H9 (cell line): ENCODE measurements at regions not wholly inside any gene's neighbourhood (a gene's known extent, or its start where the extent isn't known, plus 50 kb on each side); places are given as distances from the start of the nearest gene placed in this dataset.

ENCODE experiments used
- DNase-seq: peaks from one replicate; pipeline ENCODE4 v3.0.0-alpha.2; 2017
- H2AFZ ChIP-seq: one replicate; pipeline ENCODE4 v1.6.1; 2013; ENCODE audit warnings: mild to moderate bottlenecking, low read length, control low read depth, moderate library complexity
- H2AK5ac ChIP-seq: 2 replicates; pipeline ENCODE4 v1.6.1; 2013; ENCODE audit warnings: low read length, control low read depth, mixed read lengths; ENCODE audit not compliant: insufficient read length
- H2BK120ac ChIP-seq: one replicate; pipeline ENCODE4 v1.6.1; 2013; ENCODE audit warnings: low read depth, mild to moderate bottlenecking, low read length, control low read depth, inconsistent platforms; ENCODE audit not compliant: poor library complexity, severe bottlenecking
- H2BK12ac ChIP-seq: 2 replicates; pipeline ENCODE4 v1.6.1; 2013; ENCODE audit warnings: low read length, control low read depth, mixed read lengths, low read depth; ENCODE audit not compliant: insufficient read length
- H2BK15ac ChIP-seq: 2 replicates; pipeline ENCODE4 v1.6.1; 2013; ENCODE audit warnings: low read depth, low read length, control low read depth
- H2BK20ac ChIP-seq: one replicate; pipeline ENCODE4 v1.6.1; 2013; ENCODE audit warnings: low read depth, mild to moderate bottlenecking, low read length, control low read depth, inconsistent platforms; ENCODE audit not compliant: poor library complexity, severe bottlenecking
- H2BK5ac ChIP-seq: 2 replicates; pipeline ENCODE4 v1.6.1; 2013; ENCODE audit warnings: low read length, control low read depth, mixed read lengths; ENCODE audit not compliant: insufficient read length
- H3K14ac ChIP-seq: 2 replicates; pipeline ENCODE4 v1.6.1; 2013; ENCODE audit warnings: low read length, control low read depth; ENCODE audit not compliant: insufficient read depth
- H3K18ac ChIP-seq: 2 replicates; pipeline ENCODE4 v1.6.1; 2013; ENCODE audit warnings: low read depth, mild to moderate bottlenecking, mixed read lengths, low read length, control low read depth; ENCODE audit not compliant: insufficient read length
- H3K23ac ChIP-seq: 2 replicates; pipeline ENCODE4 v1.6.1; 2013; ENCODE audit warnings: low read length, control low read depth, mixed read lengths, low read depth; ENCODE audit not compliant: insufficient read length
- H3K23me2 ChIP-seq: 2 replicates; pipeline ENCODE4 v1.6.1; 2013; ENCODE audit warnings: low read depth, mild to moderate bottlenecking, mixed read lengths, low read length, control low read depth; ENCODE audit not compliant: insufficient read length, poor library complexity, severe bottlenecking
- H3K27ac ChIP-seq: 2 replicates; pipeline ENCODE4 v1.5.1; 2013; ENCODE audit warnings: low read length, control low read depth, mixed read lengths, low read depth; ENCODE audit not compliant: insufficient read length
- H3K27me3 ChIP-seq: 2 replicates; pipeline ENCODE4 v1.6.1; 2013; ENCODE audit warnings: low read length, control low read depth, inconsistent platforms; ENCODE audit not compliant: insufficient read depth
- H3K4ac ChIP-seq: 2 replicates; pipeline ENCODE4 v1.6.1; 2013; ENCODE audit warnings: low read depth, mild to moderate bottlenecking, control low read depth, inconsistent platforms, low read length, moderate library complexity
- H3K4me1 ChIP-seq: 2 replicates; pipeline ENCODE4 v1.6.1; 2013; ENCODE audit warnings: low read length, control low read depth, inconsistent platforms; ENCODE audit not compliant: insufficient read depth
- H3K4me2 ChIP-seq: 2 replicates; pipeline ENCODE4 v1.6.1; 2013; ENCODE audit warnings: low read length, control low read depth, mixed read lengths; ENCODE audit not compliant: insufficient read length, insufficient read depth
- H3K56ac ChIP-seq: 2 replicates; pipeline ENCODE4 v1.6.1; 2013; ENCODE audit warnings: low read depth, mild to moderate bottlenecking, mixed read lengths, low read length, control low read depth; ENCODE audit not compliant: insufficient read length
- H3K79me1 ChIP-seq: 2 replicates; pipeline ENCODE4 v1.6.1; 2013; ENCODE audit warnings: low read depth, mild to moderate bottlenecking, moderate library complexity, low read length, control low read depth, inconsistent platforms; ENCODE audit not compliant: insufficient read depth, poor library complexity, severe bottlenecking
- H3K79me2 ChIP-seq: 2 replicates; pipeline ENCODE4 v1.6.1; 2013; ENCODE audit warnings: low read length, control low read depth, inconsistent platforms; ENCODE audit not compliant: insufficient read depth
- H3K9ac ChIP-seq: 2 replicates; pipeline ENCODE4 v1.6.1; 2013; ENCODE audit warnings: low read length, control low read depth, mixed read lengths; ENCODE audit not compliant: insufficient read length; ENCODE audit errors: extremely low read depth
- H3K9me3 ChIP-seq: one replicate; pipeline ENCODE4 v1.6.1; 2013; ENCODE audit warnings: low read depth, low read length, inconsistent platforms; ENCODE audit not compliant: control insufficient read depth
- H3T11ph ChIP-seq: one replicate; pipeline ENCODE4 v1.6.1; 2013; ENCODE audit warnings: mild to moderate bottlenecking, low read length, control low read depth, inconsistent platforms
- H4K20me1 ChIP-seq: one replicate; pipeline ENCODE4 v1.6.1; 2013; ENCODE audit not compliant: control insufficient read depth, insufficient read length, insufficient read depth
- H4K5ac ChIP-seq: 2 replicates; pipeline ENCODE4 v1.6.1; 2013; ENCODE audit warnings: low read depth, mild to moderate bottlenecking, mixed read lengths, low read length, control low read depth; ENCODE audit not compliant: insufficient read length
- H4K8ac ChIP-seq: replicated peaks from 2 replicates; pipeline ENCODE4 v1.6.1; 2013; ENCODE audit warnings: low read length, control low read depth, mixed read lengths, low read depth; ENCODE audit not compliant: insufficient read length
- H4K91ac ChIP-seq: 2 replicates; pipeline ENCODE4 v1.6.1; 2013; ENCODE audit warnings: low read depth, mild to moderate bottlenecking, moderate library complexity, mixed read lengths, low read length, control low read depth; ENCODE audit not compliant: insufficient read length
- H3K27ac Mint-ChIP-seq, 3 experiments: 2 replicates in 2 of 3; 3 replicates in 1 of 3; pipeline ENCODE4 v1.8.0; 2020 to 2021; ENCODE audit warnings: mixed read lengths in 3 of 3, mild to moderate bottlenecking in 1 of 3, moderate library complexity in 1 of 3
- H3K27me3 Mint-ChIP-seq: 2 replicates; pipeline ENCODE4 v1.8.0; 2021; ENCODE audit warnings: low read depth, mild to moderate bottlenecking, moderate library complexity, mixed read lengths
- H3K36me3 Mint-ChIP-seq, 3 experiments: 2 replicates in 2 of 3; 3 replicates in 1 of 3; pipeline ENCODE4 v1.8.0; 2020 to 2021; ENCODE audit warnings: low read depth in 3 of 3, mixed read lengths in 3 of 3; ENCODE audit not compliant: insufficient read depth in 1 of 3
- H3K4me1 Mint-ChIP-seq, 2 experiments: 2 replicates each; pipeline ENCODE4 v1.8.0; 2020; ENCODE audit warnings: mixed read lengths in 2 of 2
- H3K4me3 Mint-ChIP-seq, 2 experiments: 2 replicates in 1 of 2; 3 replicates in 1 of 2; pipeline ENCODE4 v1.8.0; 2020 to 2021; ENCODE audit warnings: mild to moderate bottlenecking in 2 of 2, mixed read lengths in 2 of 2, moderate library complexity in 1 of 2
- H3K9me3 Mint-ChIP-seq, 2 experiments: 2 replicates in 1 of 2; 3 replicates in 1 of 2; pipeline ENCODE4 v1.8.0; 2020; ENCODE audit warnings: mild to moderate bottlenecking in 2 of 2, mixed read lengths in 2 of 2, moderate library complexity in 1 of 2
- WGBS: extraction: QIAGEN DNeasy Blood & Tissue Kit; methylation state at CpG from one replicate; pipeline ENCODE4 v1.1.7; 2013; ENCODE audit warnings: missing lambda C conversion rate, low lambda C conversion rate, mixed read lengths; ENCODE audit not compliant: insufficient read length; ENCODE audit errors: extremely low coverage; 5-methylcytosine and 5-hydroxymethylcytosine counted together
- TF ChIP-seq, protein P1 (sequence below): fragments of 200-600 bp; sonication (generic); conservative IDR thresholded peaks from 3 replicates; pipeline ENCODE4 v1.8.0; 2021; ENCODE audit warnings: antibody characterized with exemption, mild to moderate bottlenecking

- DNase-seq = no peak
- no peak overlapping the region for H3K4me3 Mint-ChIP-seq
Measured at GRCh38 chr2:105580870-105581554, 163.7 kb upstream of the NCK2 start.

More at GRCh38 chr2:105580870-105581554, 163.7 kb upstream of the NCK2 start:
- no peak overlapping the region for H4K8ac ChIP-seq
- H3K23ac ChIP-seq = no peak overlapping the region
- H4K20me1 ChIP-seq = no peaks in the 10 kb centered on the region
- no peak overlapping the region for H3K27ac ChIP-seq
- H4K91ac ChIP-seq = no peak overlapping the region
- no peak overlapping the region for H2AFZ ChIP-seq
- no peaks in the 10 kb centered on the region for H3K27me3 ChIP-seq
- no peak overlapping the region for H2BK12ac ChIP-seq
- H3K4me2 ChIP-seq = no peak overlapping the region
- no peaks in the 10 kb centered on the region for H3K79me2 ChIP-seq
- no peak overlapping the region for H3T11ph ChIP-seq
- H3K9me3 Mint-ChIP-seq = 0 out of 5 replicates have a peak, but pooled peaks cover 0 to 2% of the 10 kb centered on the region in 2 experiments
- no peak overlapping the region for H4K5ac ChIP-seq
- no peaks in the 10 kb centered on the region for H3K9me3 ChIP-seq
- TF ChIP-seq, protein P1, sequence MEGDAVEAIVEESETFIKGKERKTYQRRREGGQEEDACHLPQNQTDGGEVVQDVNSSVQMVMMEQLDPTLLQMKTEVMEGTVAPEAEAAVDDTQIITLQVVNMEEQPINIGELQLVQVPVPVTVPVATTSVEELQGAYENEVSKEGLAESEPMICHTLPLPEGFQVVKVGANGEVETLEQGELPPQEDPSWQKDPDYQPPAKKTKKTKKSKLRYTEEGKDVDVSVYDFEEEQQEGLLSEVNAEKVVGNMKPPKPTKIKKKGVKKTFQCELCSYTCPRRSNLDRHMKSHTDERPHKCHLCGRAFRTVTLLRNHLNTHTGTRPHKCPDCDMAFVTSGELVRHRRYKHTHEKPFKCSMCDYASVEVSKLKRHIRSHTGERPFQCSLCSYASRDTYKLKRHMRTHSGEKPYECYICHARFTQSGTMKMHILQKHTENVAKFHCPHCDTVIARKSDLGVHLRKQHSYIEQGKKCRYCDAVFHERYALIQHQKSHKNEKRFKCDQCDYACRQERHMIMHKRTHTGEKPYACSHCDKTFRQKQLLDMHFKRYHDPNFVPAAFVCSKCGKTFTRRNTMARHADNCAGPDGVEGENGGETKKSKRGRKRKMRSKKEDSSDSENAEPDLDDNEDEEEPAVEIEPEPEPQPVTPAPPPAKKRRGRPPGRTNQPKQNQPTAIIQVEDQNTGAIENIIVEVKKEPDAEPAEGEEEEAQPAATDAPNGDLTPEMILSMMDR = no peak
- no peak overlapping the region for H2BK20ac ChIP-seq
- H2AK5ac ChIP-seq = no peak overlapping the region
- H3K18ac ChIP-seq = no peak overlapping the region
- no peak overlapping the region for H2BK120ac ChIP-seq
- no peaks in the 10 kb centered on the region; the same call in 1 of the 2 replicates for H3K4me1 ChIP-seq
- no peak overlapping the region for H2BK15ac ChIP-seq
- H3K14ac ChIP-seq = no peak overlapping the region
- H3K79me1 ChIP-seq = no peaks in the 10 kb centered on the region
- no peak overlapping the region for H2BK5ac ChIP-seq
- H3K4ac ChIP-seq = no peak overlapping the region
- H3K23me2 ChIP-seq = no peaks in the 10 kb centered on the region
- H3K56ac ChIP-seq = no peak overlapping the region
- no peak overlapping the region for H3K27ac Mint-ChIP-seq
- peaks cover 0 to 8% (median 0%) of the 10 kb centered on the region in 3 experiments; a peak in 2 of 7 replicates for H3K36me3 Mint-ChIP-seq
- H3K9ac ChIP-seq = no peak overlapping the region
- H3K4me1 Mint-ChIP-seq = peaks cover 26 to 30% of the 10 kb centered on the region in 2 experiments
- H3K27me3 Mint-ChIP-seq = peaks cover 2% of the 10 kb centered on the region
- WGBS = no CpG with 5 or more reads among the region's 1 CpG
